ENCODE measurements at regions not wholly inside any gene's neighbourhood (a gene's known extent, or its start where the extent isn't known, plus 50 kb on each side); places are given as distances from the start of the nearest gene placed in this dataset.
"Not testable (repeated sequence)": the region's sequence is repeated elsewhere in the genome, so short reads cannot be mapped to it uniquely, and the experiment has no call there.

- DNase-seq (ENCODE audit: low read depth in 2 of 2), result no peak
- no peak for TF ChIP-seq CTCF (IDR thresholded peaks at IDR 0.05; ENCODE audit: low read depth, low read length)
- no peak overlapping the region for H3K4me3 ChIP-seq (replicated peaks in 1 of 2; ENCODE audit: low read depth in 2 of 2, low read length in 2 of 2)
These were observed 393.1 kb downstream of the COG6 start for GRCh38 chr13:40048551-40048950.

DNA sequence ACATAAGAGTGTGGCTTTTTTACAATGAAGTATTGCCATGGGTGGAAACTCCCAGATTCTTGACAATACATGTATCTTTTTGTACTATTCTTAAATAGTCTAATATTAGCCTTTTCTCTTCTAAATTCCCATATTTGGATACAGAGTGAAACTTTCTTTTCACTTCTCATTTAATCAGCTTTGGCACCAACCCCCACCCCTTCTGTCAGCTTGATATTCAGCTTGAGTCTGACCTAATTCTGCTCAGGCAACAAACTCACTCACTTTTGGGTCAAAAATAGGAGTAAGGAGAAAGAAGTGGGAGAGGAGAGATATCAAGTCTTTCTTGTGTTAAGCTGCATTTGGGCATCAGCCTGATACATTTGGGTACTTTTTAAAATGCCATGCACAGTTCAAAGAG, 397.5 kb downstream of the COG6 start:
- DNase-seq (ENCODE audit: low read depth in 2 of 2), result no peak
- TF ChIP-seq CTCF (IDR thresholded peaks at IDR 0.05; ENCODE audit: low read depth, low read length), result no peak

GRCh38 chr13:40053401-40053800, 397.9 kb downstream of the COG6 start:
- no peak for TF ChIP-seq CTCF (IDR thresholded peaks at IDR 0.05; ENCODE audit: low read depth, low read length)
- H3K4me3 ChIP-seq (replicated peaks in 1 of 2; ENCODE audit: low read depth in 2 of 2, low read length in 2 of 2), result no peak overlapping the region
- DNase-seq (ENCODE audit: low read depth in 2 of 2), result no peak

More for the DNA sequence above, 397.5 kb downstream of the COG6 start:
- no peak overlapping the region for H3K4me3 ChIP-seq (replicated peaks in 1 of 2; ENCODE audit: low read depth in 2 of 2, low read length in 2 of 2)

- not testable (repeated sequence) for H3K4me3 ChIP-seq (replicated peaks in 1 of 2; ENCODE audit: low read depth in 2 of 2, low read length in 2 of 2); DNase-seq (ENCODE audit: low read depth in 2 of 2)
These were observed 399.0 kb downstream of the COG6 start for GRCh38 chr13:40054422-40054821.

DNA sequence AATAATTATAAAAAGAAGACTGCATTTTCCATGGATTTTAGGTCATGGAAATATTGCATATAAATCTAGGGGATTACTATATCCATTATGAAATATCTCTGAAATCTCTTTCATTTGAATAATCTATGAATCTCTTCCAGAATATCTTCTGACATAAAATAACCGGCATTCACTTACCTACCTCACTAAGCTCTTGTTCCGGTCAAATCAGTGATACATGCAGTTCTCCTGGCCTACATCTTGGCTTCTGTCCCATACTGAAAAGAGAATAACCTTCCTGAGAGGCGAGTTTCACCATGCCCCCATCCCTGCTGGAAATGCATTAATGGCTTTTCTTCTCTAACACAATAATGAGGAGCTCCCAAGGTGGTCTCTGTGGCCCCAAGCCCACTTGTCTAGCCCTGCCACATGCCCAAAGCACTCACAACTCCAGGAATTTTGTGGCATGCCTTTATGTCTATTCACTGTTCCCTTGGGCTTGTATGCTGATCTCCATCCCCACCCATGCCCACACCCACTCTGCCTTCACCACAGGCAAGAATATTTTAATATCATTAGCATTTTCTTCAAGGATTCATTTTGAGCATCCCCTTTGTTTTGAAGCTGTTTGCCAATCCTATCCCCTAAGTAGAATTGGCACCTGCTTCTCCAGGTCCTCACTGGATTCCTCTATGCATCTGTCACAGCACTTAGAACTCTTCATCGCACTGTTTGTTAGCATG, 401.6 kb downstream of the COG6 start:
- TF ChIP-seq CTCF (IDR thresholded peaks at IDR 0.05; ENCODE audit: low read depth, low read length), result no peak
- DNase-seq (ENCODE audit: low read depth in 2 of 2), result peak in 1 of 2 donors; percentile 29
- H3K4me3 ChIP-seq (replicated peaks in 1 of 2; ENCODE audit: low read depth in 2 of 2, low read length in 2 of 2), result no peak overlapping the region

DNA sequence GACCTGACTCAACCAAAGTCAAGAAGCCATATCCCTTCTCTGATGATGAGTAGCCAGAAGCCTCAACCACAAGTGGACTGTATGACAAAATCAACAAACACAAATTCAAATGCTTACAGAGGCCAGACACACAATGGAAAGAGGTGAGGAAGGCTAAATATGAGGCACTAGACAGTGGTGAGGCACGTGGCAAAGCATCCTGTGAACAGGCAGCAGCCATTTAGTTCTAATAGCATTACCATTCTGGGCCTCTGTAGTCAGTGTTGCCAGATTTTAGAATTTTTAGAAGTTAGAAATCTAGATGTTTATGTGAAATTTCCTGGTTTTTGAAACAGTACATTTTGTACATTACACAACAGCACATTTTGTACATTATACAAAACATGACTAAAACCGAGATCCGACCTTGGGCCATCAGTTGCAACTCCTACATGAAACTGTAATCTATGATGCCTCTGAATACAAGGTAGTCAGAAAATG, 403.3 kb downstream of the COG6 start:
- no peak overlapping the region for H3K4me3 ChIP-seq (replicated peaks in 1 of 2; ENCODE audit: low read depth in 2 of 2, low read length in 2 of 2)
- peak in 1 of 2 donors; percentile 74 for DNase-seq (ENCODE audit: low read depth in 2 of 2)
- TF ChIP-seq CTCF (IDR thresholded peaks at IDR 0.05; ENCODE audit: low read depth, low read length), result no peak

DNA sequence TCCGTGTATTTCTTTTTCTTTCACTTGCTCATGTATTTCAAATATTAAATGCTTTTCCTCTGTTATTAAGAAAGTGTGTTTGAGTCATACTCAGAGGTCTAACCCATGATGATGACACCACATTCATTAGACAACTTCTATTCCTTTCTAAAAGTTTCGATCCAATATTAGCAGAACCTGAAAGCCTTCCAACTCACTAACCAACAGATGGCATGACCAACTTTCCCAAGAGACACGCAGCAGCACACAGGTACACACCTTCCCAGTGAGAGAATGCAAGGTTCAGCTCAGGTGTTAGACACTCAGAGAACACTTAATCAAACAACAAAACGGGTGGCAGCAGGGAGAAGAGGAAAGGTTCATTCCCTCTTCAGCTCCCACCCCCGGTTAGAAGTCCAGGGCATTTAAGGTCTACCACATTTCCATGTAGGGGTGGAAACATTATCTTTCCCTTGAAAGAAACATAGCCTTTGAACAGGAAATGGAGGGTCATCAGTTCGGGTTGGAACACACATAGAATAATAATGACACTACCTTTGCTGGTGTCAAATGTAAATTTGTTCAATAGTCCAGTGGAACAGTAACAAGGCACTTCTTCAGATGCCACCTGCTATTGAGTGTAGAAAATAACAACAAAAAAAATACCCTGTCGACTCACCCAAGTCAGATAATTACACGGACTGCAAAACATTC, 404.2 kb downstream of the COG6 start:
- peak in 1 of 2 donors; percentile 63 for DNase-seq (ENCODE audit: low read depth in 2 of 2)
- no peak for TF ChIP-seq CTCF (IDR thresholded peaks at IDR 0.05; ENCODE audit: low read depth, low read length)
- no peak overlapping the region for H3K4me3 ChIP-seq (replicated peaks in 1 of 2; ENCODE audit: low read depth in 2 of 2, low read length in 2 of 2)

Data from cardiac fibroblast (primary cell).